ENCODE measurements at regions not wholly inside any gene's neighbourhood (a gene's known extent, or its start where the extent isn't known, plus 50 kb on each side); places are given as distances from the start of the nearest gene placed in this dataset.

- TF ChIP-seq, protein P1, sequence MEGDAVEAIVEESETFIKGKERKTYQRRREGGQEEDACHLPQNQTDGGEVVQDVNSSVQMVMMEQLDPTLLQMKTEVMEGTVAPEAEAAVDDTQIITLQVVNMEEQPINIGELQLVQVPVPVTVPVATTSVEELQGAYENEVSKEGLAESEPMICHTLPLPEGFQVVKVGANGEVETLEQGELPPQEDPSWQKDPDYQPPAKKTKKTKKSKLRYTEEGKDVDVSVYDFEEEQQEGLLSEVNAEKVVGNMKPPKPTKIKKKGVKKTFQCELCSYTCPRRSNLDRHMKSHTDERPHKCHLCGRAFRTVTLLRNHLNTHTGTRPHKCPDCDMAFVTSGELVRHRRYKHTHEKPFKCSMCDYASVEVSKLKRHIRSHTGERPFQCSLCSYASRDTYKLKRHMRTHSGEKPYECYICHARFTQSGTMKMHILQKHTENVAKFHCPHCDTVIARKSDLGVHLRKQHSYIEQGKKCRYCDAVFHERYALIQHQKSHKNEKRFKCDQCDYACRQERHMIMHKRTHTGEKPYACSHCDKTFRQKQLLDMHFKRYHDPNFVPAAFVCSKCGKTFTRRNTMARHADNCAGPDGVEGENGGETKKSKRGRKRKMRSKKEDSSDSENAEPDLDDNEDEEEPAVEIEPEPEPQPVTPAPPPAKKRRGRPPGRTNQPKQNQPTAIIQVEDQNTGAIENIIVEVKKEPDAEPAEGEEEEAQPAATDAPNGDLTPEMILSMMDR (IDR thresholded peaks at IDR 0.05; ENCODE audit: borderline replicate concordance, extremely low read depth, low read length, poor library complexity, severe bottlenecking), result no peak
- TF ChIP-seq EZH2 (IDR thresholded peaks at IDR 0.05; ENCODE audit: borderline replicate concordance, low read depth, low read length, severe bottlenecking), result no peak
These were observed 365.9 kb upstream of the ERCC4 start for GRCh38 chr16:13554005-13554404.
